ENCODE measurements at regions not wholly inside any gene's neighbourhood (a gene's known extent, or its start where the extent isn't known, plus 50 kb on each side); places are given as distances from the start of the nearest gene placed in this dataset.

GRCh38 chr9:78923966-78924659, 627.2 kb downstream of the PSAT1 start:
- Mint-ChIP-seq H3K27me3 (no peaks in the 10 kb centered on the region), H3K4me3 (no peak overlapping the region), H3K9me3 (no peaks in the 10 kb centered on the region), H3K4me1 (no peaks in the 10 kb centered on the region), H3K36me3 (no peaks in the 10 kb centered on the region), H3K27ac (no peak overlapping the region)

- H3K27ac Mint-ChIP-seq = no peak overlapping the region
- no peaks in the 10 kb centered on the region for H3K9me3 Mint-ChIP-seq
- H3K4me1 Mint-ChIP-seq = no peaks in the 10 kb centered on the region
- no peak overlapping the region for H3K4me3 Mint-ChIP-seq
- H3K27me3 Mint-ChIP-seq = no peaks in the 10 kb centered on the region
- no peaks in the 10 kb centered on the region for H3K36me3 Mint-ChIP-seq
Observed at GRCh38 chr9:78927099-78927940, 630.4 kb downstream of the PSAT1 start.

DNA sequence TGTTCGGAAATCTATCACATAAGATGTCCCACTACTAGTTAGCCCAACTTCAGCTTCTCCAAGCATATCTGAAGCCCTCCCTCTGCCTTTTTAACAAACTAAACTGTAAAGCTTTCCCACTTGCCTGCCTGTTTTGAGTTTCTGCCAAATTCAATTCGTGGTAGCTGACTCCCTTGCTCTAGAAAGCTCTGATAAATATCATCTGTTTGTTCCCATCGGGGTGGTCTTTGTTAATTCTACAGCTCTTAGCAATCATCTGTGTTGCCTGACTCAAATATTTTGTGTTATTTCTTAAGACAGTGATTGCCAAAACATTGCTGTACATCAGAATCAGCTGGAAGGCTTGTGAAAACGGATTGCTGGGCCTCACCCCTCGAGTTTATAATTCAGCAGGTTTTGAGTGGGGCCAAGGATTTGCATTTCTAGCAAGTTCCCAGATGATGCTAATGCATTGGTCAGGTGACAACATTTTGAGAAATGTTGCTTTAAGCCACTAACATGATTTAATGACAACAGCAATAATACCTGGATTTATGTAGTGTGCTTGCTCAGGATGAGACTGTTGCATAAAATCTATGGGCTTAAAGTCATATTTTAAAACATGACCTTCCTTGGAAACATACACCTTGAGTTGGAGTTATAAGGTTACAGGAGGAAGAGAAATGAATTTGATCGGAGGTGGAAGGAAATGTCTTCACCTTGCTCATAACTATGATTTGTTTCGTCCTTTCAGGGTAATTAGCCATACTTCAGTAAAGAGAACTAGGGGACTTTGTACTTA, 631.9 kb downstream of the PSAT1 start:
- H3K27me3 Mint-ChIP-seq = no peaks in the 10 kb centered on the region
- no peak overlapping the region for H3K27ac Mint-ChIP-seq
- no peaks in the 10 kb centered on the region for H3K36me3 Mint-ChIP-seq
- no peaks in the 10 kb centered on the region for H3K9me3 Mint-ChIP-seq
- H3K4me1 Mint-ChIP-seq = no peaks in the 10 kb centered on the region
- H3K4me3 Mint-ChIP-seq = no peak overlapping the region

DNA sequence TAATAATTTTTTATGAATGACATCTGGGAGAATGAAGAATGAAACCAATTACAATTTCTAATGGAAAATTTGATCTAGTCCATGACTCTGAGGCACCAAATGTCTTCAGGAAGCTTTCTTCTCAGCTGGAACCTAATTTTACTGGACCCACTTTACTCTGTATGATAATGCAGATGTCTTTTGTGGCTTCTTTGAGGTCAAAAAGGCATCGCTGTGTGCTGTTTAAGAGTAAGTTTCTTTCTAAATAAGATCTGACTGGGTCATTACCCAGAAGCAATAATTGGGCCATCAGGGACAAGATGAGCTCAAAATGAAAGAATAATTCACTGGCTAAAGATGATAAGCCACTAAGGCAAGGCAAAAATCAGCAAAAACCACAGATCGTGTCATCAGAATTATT, 633.4 kb downstream of the PSAT1 start:
- Mint-ChIP-seq H3K9me3 (no peaks in the 10 kb centered on the region), H3K36me3 (no peaks in the 10 kb centered on the region), H3K4me1 (no peaks in the 10 kb centered on the region), H3K27me3 (no peaks in the 10 kb centered on the region), H3K27ac (no peak overlapping the region), H3K4me3 (no peak overlapping the region)

DNA sequence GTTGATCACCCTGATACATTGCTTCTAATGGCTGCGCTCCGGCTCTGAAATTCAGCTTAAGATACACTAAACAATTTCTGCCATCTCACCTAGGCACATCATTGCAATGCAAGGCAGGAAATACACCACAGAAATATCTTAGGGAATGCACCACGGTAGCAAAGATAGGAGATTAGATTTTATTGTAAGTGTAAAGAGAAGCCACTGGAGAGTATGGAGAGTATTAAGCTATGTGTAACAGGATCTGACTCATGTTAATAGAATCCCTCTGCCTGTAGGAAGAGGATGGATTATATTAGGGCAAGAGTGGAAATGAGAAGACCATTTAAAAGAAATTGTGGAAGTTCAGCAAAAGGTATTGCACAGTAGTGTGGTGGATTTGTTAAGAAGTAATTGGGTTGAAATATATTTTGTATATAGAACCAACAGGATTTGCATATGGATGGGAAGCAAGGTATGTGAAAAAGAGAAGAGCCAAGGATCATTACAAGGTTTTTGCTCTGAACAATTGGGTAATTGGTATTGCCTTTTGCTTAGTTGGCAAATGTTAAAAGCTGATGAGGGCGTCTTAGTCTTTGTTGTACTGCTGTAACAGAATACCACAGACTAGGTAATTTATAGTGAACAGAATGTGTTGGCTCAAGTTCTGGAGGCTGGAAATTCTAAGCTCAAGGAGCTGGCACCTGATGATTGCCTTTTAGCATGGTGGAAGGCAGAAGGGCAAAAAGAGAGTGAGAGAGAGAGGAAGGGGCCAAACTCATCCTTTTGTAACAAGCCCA, 636.1 kb downstream of the PSAT1 start:
- Mint-ChIP-seq H3K27me3 (no peaks in the 10 kb centered on the region), H3K4me1 (no peaks in the 10 kb centered on the region), H3K4me3 (no peak overlapping the region), H3K27ac (no peak overlapping the region), H3K9me3 (no peaks in the 10 kb centered on the region), H3K36me3 (no peaks in the 10 kb centered on the region)

GRCh38 chr9:78934880-78935279, 636.9 kb upstream of the TLE4 start:
- Mint-ChIP-seq H3K4me1 (no peaks in the 10 kb centered on the region), H3K27ac (no peak overlapping the region), H3K27me3 (no peaks in the 10 kb centered on the region), H3K4me3 (no peak overlapping the region), H3K9me3 (no peaks in the 10 kb centered on the region), H3K36me3 (no peaks in the 10 kb centered on the region)

DNA sequence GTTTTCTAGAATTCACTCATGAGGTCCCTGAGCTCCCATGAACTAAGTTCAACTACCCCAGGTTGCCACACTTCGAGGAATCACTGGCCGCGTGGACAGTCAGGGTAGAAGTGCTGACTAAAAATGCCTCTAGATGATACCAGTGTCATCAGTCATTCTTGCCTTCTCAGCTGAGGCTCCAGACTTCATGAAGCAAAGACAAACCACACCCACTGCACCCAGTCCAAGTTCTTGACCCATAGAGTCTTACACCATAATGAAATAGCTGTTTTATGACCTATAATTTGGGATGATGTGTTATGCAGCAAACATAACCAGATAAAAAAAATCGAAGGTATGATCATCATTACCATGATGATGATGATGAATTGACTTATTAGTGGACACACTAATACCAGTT, 632.9 kb upstream of the TLE4 start:
- no peaks in the 10 kb centered on the region for H3K36me3 Mint-ChIP-seq
- H3K9me3 Mint-ChIP-seq = peaks cover 10% of the 10 kb centered on the region
- H3K27me3 Mint-ChIP-seq = no peaks in the 10 kb centered on the region
- H3K27ac Mint-ChIP-seq = no peak overlapping the region
- H3K4me3 Mint-ChIP-seq = no peak overlapping the region
- H3K4me1 Mint-ChIP-seq = no peaks in the 10 kb centered on the region

DNA sequence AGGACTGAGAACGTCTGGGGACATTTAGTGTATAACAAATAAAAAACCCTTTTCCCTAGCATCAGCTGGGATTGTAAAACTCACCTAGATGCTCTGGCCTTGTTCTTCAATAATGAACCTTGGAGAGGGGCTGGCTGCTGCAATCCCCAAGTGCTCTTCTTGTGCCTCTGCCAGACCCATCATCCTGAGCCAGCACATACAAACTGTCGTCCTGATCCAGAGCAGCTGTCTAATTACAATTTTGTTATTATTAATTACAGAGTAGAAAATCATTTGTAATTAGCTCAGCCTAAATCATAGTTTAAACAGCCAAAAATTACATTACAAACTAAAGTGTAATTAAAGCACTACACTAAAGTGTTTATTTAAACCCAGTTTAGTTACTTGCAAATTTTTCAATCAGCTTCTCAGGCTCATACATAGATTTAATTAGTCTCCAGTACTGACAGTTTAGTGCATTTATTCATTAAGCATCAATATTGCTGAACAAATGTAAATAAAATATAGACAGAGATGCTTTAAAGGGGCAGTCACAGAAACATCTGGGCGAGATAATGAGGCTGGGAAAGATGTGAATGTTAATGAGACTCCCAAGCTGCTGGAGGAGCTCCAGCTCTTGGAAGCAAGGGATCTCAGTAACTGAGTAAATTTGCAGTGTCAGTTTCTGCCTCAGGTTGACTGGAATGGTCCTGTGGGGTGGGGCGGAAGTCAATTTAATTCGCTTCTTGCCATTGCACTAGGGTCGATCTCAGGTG, 632.3 kb upstream of the TLE4 start:
- Mint-ChIP-seq H3K36me3 (no peaks in the 10 kb centered on the region), H3K9me3 (peaks cover 10% of the 10 kb centered on the region), H3K4me3 (no peak overlapping the region), H3K27me3 (no peaks in the 10 kb centered on the region), H3K4me1 (no peaks in the 10 kb centered on the region), H3K27ac (no peak overlapping the region)

DNA sequence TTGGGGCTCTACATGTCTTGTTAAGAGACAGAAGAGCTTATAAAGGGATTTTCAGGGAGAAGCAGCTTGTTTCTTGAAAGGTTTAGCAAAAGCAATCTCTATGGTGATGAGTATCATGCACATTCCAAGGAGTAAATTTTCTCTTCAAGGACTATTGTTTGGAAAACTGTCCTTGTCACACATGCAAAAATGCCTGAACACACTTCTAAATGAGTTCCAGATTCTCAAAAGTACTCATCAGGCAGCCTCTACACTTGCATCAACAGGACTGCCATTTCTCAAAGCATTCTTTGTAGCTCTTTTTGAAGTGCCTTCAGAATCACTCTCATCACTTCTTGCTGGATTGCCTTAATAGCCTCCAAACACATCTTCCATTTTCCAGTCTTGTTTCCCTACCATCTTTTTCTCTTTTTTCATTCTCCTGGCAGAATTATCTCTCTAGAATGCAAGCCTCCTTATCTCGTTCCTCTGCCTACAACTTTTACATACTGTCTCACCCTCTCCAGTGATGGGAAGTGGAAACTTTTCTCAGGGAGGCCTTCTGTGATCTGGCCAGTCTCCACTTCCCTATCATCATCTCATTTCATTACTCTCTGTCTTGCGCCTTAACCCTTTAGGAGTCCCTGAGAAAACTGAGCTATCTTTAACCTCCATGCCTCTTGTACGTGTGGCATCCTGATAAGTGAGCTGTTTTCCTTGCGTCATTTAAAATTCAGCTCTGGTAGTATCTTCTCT, 631.5 kb upstream of the TLE4 start:
- Mint-ChIP-seq H3K4me1 (no peaks in the 10 kb centered on the region), H3K36me3 (no peaks in the 10 kb centered on the region), H3K9me3 (peaks cover 10% of the 10 kb centered on the region)

GRCh38 chr9:78954286-78954685, 617.5 kb upstream of the TLE4 start:
- Mint-ChIP-seq H3K27me3 (peaks cover 3% of the 10 kb centered on the region), H3K4me3 (no peak overlapping the region), H3K36me3 (no peaks in the 10 kb centered on the region), H3K4me1 (no peaks in the 10 kb centered on the region), H3K9me3 (peaks cover 19% of the 10 kb centered on the region), H3K27ac (no peak overlapping the region)

More for the DNA sequence above, 631.5 kb upstream of the TLE4 start:
- Mint-ChIP-seq H3K27ac (no peak overlapping the region), H3K27me3 (no peaks in the 10 kb centered on the region), H3K4me3 (no peak overlapping the region)

DNA sequence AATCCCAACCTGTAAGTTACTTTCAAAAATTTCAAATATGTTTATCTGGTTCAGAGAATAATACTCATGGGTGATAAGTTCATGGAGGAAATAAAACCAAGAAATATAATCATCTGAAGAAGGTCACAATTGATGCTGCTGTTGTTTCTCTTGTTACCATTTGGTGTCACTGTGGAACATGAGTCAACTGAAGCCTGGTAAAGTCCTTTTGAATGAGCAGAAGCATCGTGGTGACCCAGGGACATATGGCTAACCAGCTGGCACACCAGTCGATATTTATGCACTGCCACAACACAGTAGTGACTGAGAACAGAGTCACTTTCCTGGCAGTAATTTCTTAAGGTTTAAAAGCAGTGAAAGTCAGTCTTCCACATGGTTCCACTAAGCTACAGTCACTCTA, 612.9 kb upstream of the TLE4 start:
- Mint-ChIP-seq H3K27ac (no peak overlapping the region), H3K36me3 (no peaks in the 10 kb centered on the region), H3K4me3 (no peak overlapping the region)

GRCh38 chr9:78962156-78962555, 609.6 kb upstream of the TLE4 start:
- no peaks in the 10 kb centered on the region for H3K27me3 Mint-ChIP-seq
- peaks cover 13% of the 10 kb centered on the region for H3K9me3 Mint-ChIP-seq
- no peak overlapping the region for H3K27ac Mint-ChIP-seq
- H3K4me1 Mint-ChIP-seq = no peaks in the 10 kb centered on the region
- no peak overlapping the region for H3K4me3 Mint-ChIP-seq
- no peaks in the 10 kb centered on the region for H3K36me3 Mint-ChIP-seq

More for the DNA sequence above, 612.9 kb upstream of the TLE4 start:
- Mint-ChIP-seq H3K27me3 (no peaks in the 10 kb centered on the region), H3K9me3 (peaks cover 13% of the 10 kb centered on the region), H3K4me1 (no peaks in the 10 kb centered on the region)

DNA sequence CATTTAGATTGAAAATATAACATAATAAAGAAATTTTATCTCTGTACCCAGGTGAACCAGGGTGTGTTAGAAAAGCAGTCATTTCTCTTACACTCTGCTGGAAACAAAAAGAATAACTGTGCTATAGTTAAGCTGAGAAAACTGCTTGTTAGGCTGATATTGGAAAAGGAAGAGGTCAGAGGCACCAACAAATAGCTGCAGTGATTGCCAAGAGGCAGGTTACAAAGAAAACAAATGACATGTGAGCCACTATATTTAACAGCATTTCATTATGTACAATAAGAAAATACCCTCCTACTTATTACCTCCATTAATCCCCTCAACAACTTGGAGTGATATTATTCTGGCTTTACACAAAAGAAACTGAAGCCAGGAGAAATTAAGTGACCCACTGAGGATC, 607.9 kb upstream of the TLE4 start:
- Mint-ChIP-seq H3K9me3 (peaks cover 5% of the 10 kb centered on the region), H3K27me3 (no peaks in the 10 kb centered on the region), H3K36me3 (no peaks in the 10 kb centered on the region), H3K4me1 (no peaks in the 10 kb centered on the region), H3K4me3 (no peak overlapping the region), H3K27ac (no peak overlapping the region)

DNA sequence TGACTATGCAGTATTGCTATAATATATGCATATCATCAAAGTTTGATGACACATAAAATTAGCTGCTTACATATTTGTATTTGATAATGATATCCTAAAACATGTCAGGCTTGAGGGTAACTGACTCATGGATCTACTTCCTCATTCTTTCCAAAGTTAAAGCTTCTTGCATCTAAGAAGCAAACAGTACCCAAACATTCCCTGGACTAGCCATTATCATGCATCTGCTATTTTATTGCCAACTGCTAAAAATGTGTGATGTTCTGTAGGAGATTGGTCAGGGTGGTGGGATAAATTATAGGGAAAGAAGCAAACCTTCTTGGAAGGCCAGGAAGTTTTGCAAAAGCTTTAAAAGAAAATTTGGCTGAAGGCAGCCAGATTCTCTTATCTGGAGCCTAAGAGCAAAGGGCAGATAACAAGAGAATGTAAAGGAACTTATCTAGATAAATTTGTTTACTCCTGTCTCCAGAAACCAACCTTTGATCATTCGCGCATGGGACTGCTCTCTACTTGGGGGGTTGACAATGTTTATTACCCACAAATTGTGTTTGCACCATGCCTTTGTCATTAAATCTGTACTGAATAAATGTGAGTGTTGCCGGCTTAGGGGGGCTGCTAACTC, 604.1 kb upstream of the TLE4 start:
- no peak overlapping the region for H3K4me3 Mint-ChIP-seq
- H3K4me1 Mint-ChIP-seq = no peaks in the 10 kb centered on the region
- H3K27ac Mint-ChIP-seq = no peak overlapping the region
- no peaks in the 10 kb centered on the region for H3K9me3 Mint-ChIP-seq
- H3K36me3 Mint-ChIP-seq = no peaks in the 10 kb centered on the region
- H3K27me3 Mint-ChIP-seq = no peaks in the 10 kb centered on the region

Data from activated naive CD4-positive, alpha-beta T cell treated with anti-CD3 and anti-CD28 coated beads, Interleukin-2, amount 50 U/mL, for 24 hours (primary cell).